ENCODE measurements at regions not wholly inside any gene's neighbourhood (a gene's known extent, or its start where the extent isn't known, plus 50 kb on each side); places are given as distances from the start of the nearest gene placed in this dataset.

GRCh38 chr10:78349165-78349516 is 315.5 kb downstream of the RPS24 start:
- no peak for DNase-seq

- no peak for DNase-seq
These were observed 316.4 kb downstream of the RPS24 start for GRCh38 chr10:78349911-78350663.

GRCh38 chr10:78351283-78351682 is 317.6 kb downstream of the RPS24 start:
- DNase-seq = no peak

- DNase-seq = no peak
These were observed 318.1 kb downstream of the RPS24 start for GRCh38 chr10:78351809-78352208.

- DNase-seq = no peak
These were observed 320.0 kb downstream of the RPS24 start for GRCh38 chr10:78353636-78354035.

- DNase-seq = no peak
These were observed 320.4 kb downstream of the RPS24 start for GRCh38 chr10:78354101-78354500.

- no peak for DNase-seq
These were observed 322.7 kb downstream of the RPS24 start for GRCh38 chr10:78356291-78356900.

- no peak for DNase-seq
These were observed 323.7 kb downstream of the RPS24 start for GRCh38 chr10:78357141-78358063.

- no peak for DNase-seq
These were observed 324.7 kb downstream of the RPS24 start for GRCh38 chr10:78358351-78358750.

GRCh38 chr10:78358982-78359381 is 325.3 kb downstream of the RPS24 start:
- DNase-seq = no peak

GRCh38 chr10:78359640-78360091 is 326.0 kb downstream of the RPS24 start:
- no peak for DNase-seq

GRCh38 chr10:78360284-78360683 is 326.6 kb downstream of the RPS24 start:
- no peak for DNase-seq

- no peak for DNase-seq
These were observed 327.4 kb downstream of the RPS24 start for GRCh38 chr10:78361031-78361430.

- no peak for DNase-seq
These were observed 328.9 kb downstream of the RPS24 start for GRCh38 chr10:78362406-78363022.

- DNase-seq = no peak
These were observed 329.5 kb downstream of the RPS24 start for GRCh38 chr10:78363190-78363589.

GRCh38 chr10:78365694-78366093 is 332.0 kb downstream of the RPS24 start:
- DNase-seq = no peak

GRCh38 chr10:78366663-78367411 is 333.2 kb downstream of the RPS24 start:
- DNase-seq = no peak

GRCh38 chr10:78367751-78368150 is 334.1 kb downstream of the RPS24 start:
- DNase-seq = no peak

- DNase-seq = no peak
These were observed 337.5 kb downstream of the RPS24 start for GRCh38 chr10:78371136-78371535.

- no peak for DNase-seq
These were observed 339.1 kb downstream of the RPS24 start for GRCh38 chr10:78372806-78373205.

- no peak for DNase-seq
These were observed 340.8 kb downstream of the RPS24 start for GRCh38 chr10:78374331-78375028.
